NK-92 treated with Interleukin-12 subunit alpha and Interleukin-12 subunit beta, amount 100 ng/mL, for 24 hours (cell line): ENCODE measurements at regions not wholly inside any gene's neighbourhood (a gene's known extent, or its start where the extent isn't known, plus 50 kb on each side); places are given as distances from the start of the nearest gene placed in this dataset.

ENCODE experiments used
- DNase-seq: peaks from one replicate; lab custom pipeline; 2025; lab: John Stamatoyannopoulos, UW

GRCh38 chr6:1551249-1551648 lies 58.5 kb upstream of the FOXC1 start:
- DNase-seq, result no peak

GRCh38 chr6:1552296-1552761 lies 57.4 kb upstream of the FOXC1 start:
- no peak for DNase-seq

DNA sequence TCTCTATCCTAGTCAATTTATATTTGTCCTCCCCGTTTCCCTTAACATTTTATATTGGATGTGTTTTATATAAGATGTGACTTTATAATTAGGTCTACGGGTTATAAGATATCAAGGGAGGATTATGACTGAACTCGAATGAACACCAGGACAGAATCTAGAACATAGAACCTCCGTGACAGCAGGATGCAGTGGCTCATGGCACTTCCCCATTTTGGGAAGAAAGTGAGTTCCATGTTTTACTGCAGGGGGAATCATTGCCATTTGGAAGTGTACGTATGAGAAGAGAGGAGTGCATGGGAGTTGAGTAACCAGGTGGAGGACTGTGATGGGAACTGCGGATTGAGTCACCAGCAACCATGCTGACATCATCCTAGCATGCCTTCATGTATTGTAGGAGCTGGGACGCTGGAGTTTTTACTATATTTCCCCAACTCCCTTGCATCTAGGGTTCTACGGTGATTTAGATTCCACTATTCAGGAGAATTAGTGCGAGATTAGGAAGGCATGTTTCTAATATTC lies 56.1 kb upstream of the FOXC1 start:
- no peak for DNase-seq

GRCh38 chr6:1554141-1554475 lies 55.6 kb upstream of the FOXC1 start:
- no peak for DNase-seq

- no peak for DNase-seq
Observed at GRCh38 chr6:1554476-1555310, 55.0 kb upstream of the FOXC1 start.

- DNase-seq, result no peak
Observed at GRCh38 chr6:1558388-1558787, 51.3 kb upstream of the FOXC1 start.
